PC-9 (cell line): ENCODE measurements at regions not wholly inside any gene's neighbourhood (a gene's known extent, or its start where the extent isn't known, plus 50 kb on each side); places are given as distances from the start of the nearest gene placed in this dataset.

Experiments
- CTCF ChIP-seq: fragments of 200-600 bp; sonication (generic); conservative IDR thresholded peaks from 2 replicates; pipeline ENCODE4 v1.6.1; 2017; ENCODE audit warnings: mixed run types, antibody characterized with exemption, mild to moderate bottlenecking, moderate library complexity
- EZH2 ChIP-seq: fragments of 200-600 bp; sonication (generic); IDR thresholded peaks from 2 replicates; pipeline ENCODE4 v1.8.0; 2017; ENCODE audit warnings: antibody characterized with exemption, low read depth

- no peak for TF ChIP-seq CTCF
- no peak for TF ChIP-seq EZH2
These were observed 51.7 kb downstream of the FAM50B start for GRCh38 chr6:3900744-3901336.
